Karpas-422 (cell line): ENCODE measurements at regions not wholly inside any gene's neighbourhood (a gene's known extent, or its start where the extent isn't known, plus 50 kb on each side); places are given as distances from the start of the nearest gene placed in this dataset.

Experiments
- DNase-seq: peaks from one replicate; pipeline ENCODE4 v3.0.0-alpha.2; 2015
- H2AFZ ChIP-seq: fragments of 200-600 bp; sonication (generic); 2 replicates; pipeline ENCODE4 v1.6.1; 2014; ENCODE audit warnings: antibody characterized with exemption, low read length, mixed read lengths
- H3K27ac ChIP-seq: fragments of 200-600 bp; sonication (generic); 2 replicates; pipeline ENCODE4 v1.5.1; 2014; ENCODE audit warnings: mild to moderate bottlenecking, low read length, moderate library complexity
- H3K27me3 ChIP-seq: fragments of 200-600 bp; sonication (generic); 2 replicates; pipeline ENCODE4 v1.6.1; 2014; ENCODE audit warnings: low read length, mixed read lengths
- H3K36me3 ChIP-seq: fragments of 200-600 bp; sonication (generic); 2 replicates; pipeline ENCODE4 v1.6.1; 2014; ENCODE audit warnings: low read length, mixed read lengths; ENCODE audit not compliant: insufficient read depth
- H3K4me1 ChIP-seq: fragments of 200-600 bp; sonication (generic); 2 replicates; pipeline ENCODE4 v1.6.1; 2014; ENCODE audit warnings: mild to moderate bottlenecking, low read length, mixed read lengths
- H3K4me2 ChIP-seq: fragments of 200-600 bp; sonication (generic); 2 replicates; pipeline ENCODE4 v1.6.1; 2014; ENCODE audit warnings: low read length, low read depth, mild to moderate bottlenecking; ENCODE audit not compliant: poor library complexity, severe bottlenecking
- H3K4me3 ChIP-seq: fragments of 200-600 bp; sonication (generic); 2 replicates; pipeline ENCODE4 v1.5.1; 2014; ENCODE audit warnings: mild to moderate bottlenecking, antibody characterized with exemption, low read length, mixed read lengths
- H3K79me2 ChIP-seq: fragments of 200-600 bp; sonication (generic); 2 replicates; pipeline ENCODE4 v1.6.1; 2014; ENCODE audit warnings: mild to moderate bottlenecking, low read length, mixed read lengths
- H3K9ac ChIP-seq: fragments of 200-600 bp; sonication (generic); 2 replicates; pipeline ENCODE4 v1.6.0; 2014; ENCODE audit warnings: low read length
- H3K9me2 ChIP-seq: fragments of 200-600 bp; sonication (generic), shearing (Covaris generic); replicated peaks from 2 replicates; pipeline ENCODE4 v1.6.0; 2014; ENCODE audit warnings: mild to moderate bottlenecking, low read length, moderate library complexity; ENCODE audit not compliant: insufficient read depth
- H3K9me3 ChIP-seq: fragments of 300-700, 200-600 bp; sonication (generic); 2 replicates; pipeline ENCODE4 v1.6.1; 2014; ENCODE audit warnings: low read length, mixed read lengths
- H4K20me1 ChIP-seq: fragments of 200-600 bp; sonication (generic); 2 replicates; pipeline ENCODE4 v1.6.1; 2014; ENCODE audit warnings: mild to moderate bottlenecking, antibody characterized with exemption, low read length, low read depth; ENCODE audit not compliant: insufficient read depth

DNA sequence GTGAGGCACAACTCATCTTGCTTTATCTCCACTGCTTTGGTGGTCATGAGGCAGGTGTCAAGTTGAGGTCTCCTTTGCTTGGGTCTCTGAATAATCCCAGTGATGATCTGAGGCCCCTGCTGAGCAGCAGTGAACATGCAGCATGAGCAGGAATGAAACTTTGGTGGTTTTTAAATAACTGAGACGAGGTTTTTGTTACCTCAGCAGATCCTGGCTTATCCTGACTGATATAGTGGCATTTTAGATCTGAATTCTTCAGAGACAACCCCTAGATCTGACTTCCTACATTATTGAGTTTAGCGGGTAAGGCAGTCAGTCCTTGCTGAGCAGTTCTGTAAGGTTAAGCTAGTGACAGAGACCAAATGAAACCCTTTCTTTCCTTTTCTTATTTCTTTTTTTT lies 230.4 kb downstream of the ARRDC4 start:
- H4K20me1 ChIP-seq: no peaks in the 10 kb centered on the region
- H3K27ac ChIP-seq: no peak overlapping the region
- H3K4me1 ChIP-seq: no peaks in the 10 kb centered on the region
- H3K9me3 ChIP-seq: peaks cover 14% of the 10 kb centered on the region
- H3K36me3 ChIP-seq: no peaks in the 10 kb centered on the region
- no peak overlapping the region for H2AFZ ChIP-seq
- no peak overlapping the region for H3K4me3 ChIP-seq
- H3K9me2 ChIP-seq: no peaks in the 10 kb centered on the region
- no peaks in the 10 kb centered on the region for H3K27me3 ChIP-seq
- H3K79me2 ChIP-seq: no peaks in the 10 kb centered on the region
- H3K4me2 ChIP-seq: no peak overlapping the region
- no peak for DNase-seq
- no peak overlapping the region for H3K9ac ChIP-seq

DNA sequence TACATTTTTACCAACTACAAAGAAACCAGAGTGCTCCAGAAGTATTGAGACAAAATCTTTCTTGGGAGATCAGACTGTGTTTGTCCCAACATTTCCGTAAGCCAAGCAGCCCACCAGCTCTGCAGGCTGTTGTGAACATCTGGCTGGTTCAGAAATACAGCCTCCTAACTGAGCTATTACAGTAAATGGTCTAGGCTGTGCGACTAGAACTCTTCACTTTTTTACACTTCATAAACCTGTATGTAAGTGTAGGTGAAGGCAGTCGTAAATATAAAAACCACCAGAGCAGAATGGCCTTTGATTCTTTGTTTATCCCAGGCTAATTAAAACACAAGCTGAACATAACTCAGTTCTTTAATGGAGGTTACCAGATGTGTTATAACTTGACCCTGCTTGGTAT lies 235.3 kb downstream of the ARRDC4 start:
- no peaks in the 10 kb centered on the region for H3K27me3 ChIP-seq
- DNase-seq: no peak
- H4K20me1 ChIP-seq: no peaks in the 10 kb centered on the region
- H3K4me1 ChIP-seq: no peaks in the 10 kb centered on the region
- H2AFZ ChIP-seq: no peak overlapping the region
- no peak overlapping the region for H3K27ac ChIP-seq
- no peak overlapping the region for H3K9ac ChIP-seq
- no peak overlapping the region for H3K4me3 ChIP-seq
- H3K36me3 ChIP-seq: no peaks in the 10 kb centered on the region
- H3K4me2 ChIP-seq: no peak overlapping the region
- H3K79me2 ChIP-seq: no peaks in the 10 kb centered on the region
- peaks cover 3% of the 10 kb centered on the region for H3K9me3 ChIP-seq
- H3K9me2 ChIP-seq: no peaks in the 10 kb centered on the region

DNA sequence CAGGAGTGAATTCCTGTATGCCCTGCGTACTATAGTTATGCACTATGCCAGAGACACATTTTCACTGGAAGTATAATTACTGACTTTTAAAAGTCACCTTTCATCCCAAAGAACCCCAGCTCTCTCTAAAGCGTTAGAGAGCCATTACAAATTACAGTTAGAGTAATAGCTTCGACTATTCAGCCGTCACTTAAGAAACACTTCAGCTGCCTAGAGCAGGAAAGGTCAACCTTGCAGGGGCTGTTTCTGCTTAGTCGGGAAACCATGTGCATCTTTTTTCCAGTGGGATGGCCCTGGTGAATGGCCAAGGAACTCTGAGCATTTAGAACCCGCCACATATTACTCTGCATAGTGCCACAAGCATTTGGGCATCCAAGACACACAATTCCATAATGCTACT lies 235.9 kb downstream of the ARRDC4 start:
- DNase-seq: no peak
- peaks cover 3% of the 10 kb centered on the region for H3K9me3 ChIP-seq
- no peaks in the 10 kb centered on the region for H3K27me3 ChIP-seq
- no peak overlapping the region for H3K9ac ChIP-seq
- H3K79me2 ChIP-seq: no peaks in the 10 kb centered on the region
- H3K36me3 ChIP-seq: no peaks in the 10 kb centered on the region
- no peak overlapping the region for H3K4me2 ChIP-seq
- H4K20me1 ChIP-seq: no peaks in the 10 kb centered on the region
- H3K9me2 ChIP-seq: no peaks in the 10 kb centered on the region
- no peak overlapping the region for H3K4me3 ChIP-seq
- no peak overlapping the region for H3K27ac ChIP-seq
- H3K4me1 ChIP-seq: no peaks in the 10 kb centered on the region
- H2AFZ ChIP-seq: no peak overlapping the region

DNA sequence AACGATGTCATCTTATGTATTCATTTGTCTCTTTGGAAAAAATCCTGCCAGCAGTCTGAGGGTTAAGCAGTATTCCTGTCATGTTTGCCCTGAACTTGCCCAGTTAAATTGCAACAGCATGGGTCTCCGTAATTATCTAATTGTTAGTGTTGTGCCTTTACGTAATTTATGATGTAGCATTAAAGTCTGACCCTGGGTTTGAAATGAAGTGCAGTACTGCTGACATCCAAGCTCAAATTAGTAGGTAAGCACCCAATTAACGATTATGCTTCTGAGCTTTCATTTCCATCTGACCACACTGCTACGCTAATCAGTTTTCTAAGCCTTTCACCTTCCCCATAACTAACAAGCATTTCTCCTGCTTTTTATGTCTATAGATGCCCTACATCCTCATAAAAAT lies 241.8 kb downstream of the ARRDC4 start:
- DNase-seq: no peak
- H3K27me3 ChIP-seq: no peaks in the 10 kb centered on the region
- no peak overlapping the region for H3K27ac ChIP-seq
- no peak overlapping the region for H3K4me3 ChIP-seq
- H3K9ac ChIP-seq: no peak overlapping the region
- no peaks in the 10 kb centered on the region for H3K9me2 ChIP-seq
- H3K79me2 ChIP-seq: no peaks in the 10 kb centered on the region
- H3K4me2 ChIP-seq: no peak overlapping the region
- H2AFZ ChIP-seq: no peak overlapping the region
- H4K20me1 ChIP-seq: no peaks in the 10 kb centered on the region
- peaks cover 4% of the 10 kb centered on the region; the same call in 1 of the 2 replicates for H3K9me3 ChIP-seq
- H3K36me3 ChIP-seq: no peaks in the 10 kb centered on the region
- H3K4me1 ChIP-seq: no peaks in the 10 kb centered on the region

DNA sequence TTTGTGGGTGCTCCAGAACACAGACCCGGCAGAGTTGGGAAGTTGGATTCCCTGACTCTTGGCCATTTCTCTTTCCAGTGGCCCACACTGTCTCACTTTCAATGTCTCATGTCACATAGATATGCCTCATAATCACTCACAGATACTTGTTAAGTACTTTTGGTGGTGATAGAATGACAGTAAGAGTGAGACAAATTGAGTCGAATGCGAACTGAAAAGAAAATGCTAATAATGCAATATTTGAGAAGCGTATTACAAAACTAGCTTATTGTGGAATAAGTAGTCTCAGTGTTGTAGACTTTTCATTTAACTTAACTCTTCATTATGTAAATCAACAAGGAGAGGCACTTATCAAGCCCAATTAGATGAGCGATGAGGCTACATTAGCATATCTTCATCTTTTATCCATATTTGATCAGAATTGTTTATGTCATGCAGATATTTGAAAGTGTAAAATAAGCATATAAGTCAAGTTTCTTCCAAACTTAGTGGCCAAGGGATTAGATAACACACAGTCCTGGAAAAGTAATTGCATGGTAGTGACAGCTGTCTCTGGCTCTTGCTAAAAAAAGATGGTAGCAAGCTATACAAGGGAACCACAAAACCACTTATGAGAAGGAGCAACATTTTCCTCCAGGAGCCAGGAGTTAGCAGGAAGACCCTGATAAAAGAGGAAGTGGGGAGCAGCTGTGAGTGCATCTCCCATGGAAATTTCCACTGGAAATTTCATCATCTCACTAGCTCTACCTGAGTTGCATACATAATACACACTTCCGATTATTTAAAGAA lies 243.6 kb downstream of the ARRDC4 start:
- Histone ChIP-seq H4K20me1 (no peaks in the 10 kb centered on the region), H3K9me2 (no peaks in the 10 kb centered on the region), H3K4me3 (no peak overlapping the region), H3K27me3 (no peaks in the 10 kb centered on the region), H3K9ac (no peak overlapping the region), H3K9me3 (peaks cover 4% of the 10 kb centered on the region; the same call in 1 of the 2 replicates), H3K27ac (no peak overlapping the region), H3K36me3 (no peaks in the 10 kb centered on the region), H3K4me1 (no peaks in the 10 kb centered on the region), H3K4me2 (no peak overlapping the region), H2AFZ (no peak overlapping the region), H3K79me2 (no peaks in the 10 kb centered on the region)
- no peak for DNase-seq

DNA sequence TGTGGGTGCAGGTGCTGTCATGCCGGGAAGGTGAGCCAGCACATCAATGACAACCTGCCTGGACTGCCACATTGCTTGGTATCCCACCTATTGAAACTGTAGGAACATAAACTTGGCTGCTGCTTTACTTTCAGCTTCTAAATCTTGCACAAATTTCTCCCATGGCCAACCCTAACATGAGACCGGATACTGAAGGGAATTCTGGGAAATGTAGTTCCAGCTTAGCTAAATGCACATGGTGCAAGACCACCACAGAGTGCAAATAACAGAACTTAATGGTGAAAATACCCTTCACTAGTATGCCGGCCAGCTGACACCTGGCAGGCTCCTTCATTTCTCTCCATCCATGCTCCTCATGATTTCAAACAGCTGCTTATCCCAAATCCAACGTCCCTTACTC lies 247.4 kb downstream of the ARRDC4 start:
- Histone ChIP-seq H3K27ac (no peak overlapping the region), H3K9ac (no peak overlapping the region), H4K20me1 (no peaks in the 10 kb centered on the region), H3K36me3 (no peaks in the 10 kb centered on the region), H3K79me2 (no peaks in the 10 kb centered on the region), H3K4me1 (no peaks in the 10 kb centered on the region), H3K4me3 (no peak overlapping the region), H2AFZ (no peak overlapping the region), H3K9me3 (peaks cover 4% of the 10 kb centered on the region; the same call in 1 of the 2 replicates), H3K4me2 (no peak overlapping the region), H3K9me2 (no peaks in the 10 kb centered on the region), H3K27me3 (no peaks in the 10 kb centered on the region)
- no peak for DNase-seq

DNA sequence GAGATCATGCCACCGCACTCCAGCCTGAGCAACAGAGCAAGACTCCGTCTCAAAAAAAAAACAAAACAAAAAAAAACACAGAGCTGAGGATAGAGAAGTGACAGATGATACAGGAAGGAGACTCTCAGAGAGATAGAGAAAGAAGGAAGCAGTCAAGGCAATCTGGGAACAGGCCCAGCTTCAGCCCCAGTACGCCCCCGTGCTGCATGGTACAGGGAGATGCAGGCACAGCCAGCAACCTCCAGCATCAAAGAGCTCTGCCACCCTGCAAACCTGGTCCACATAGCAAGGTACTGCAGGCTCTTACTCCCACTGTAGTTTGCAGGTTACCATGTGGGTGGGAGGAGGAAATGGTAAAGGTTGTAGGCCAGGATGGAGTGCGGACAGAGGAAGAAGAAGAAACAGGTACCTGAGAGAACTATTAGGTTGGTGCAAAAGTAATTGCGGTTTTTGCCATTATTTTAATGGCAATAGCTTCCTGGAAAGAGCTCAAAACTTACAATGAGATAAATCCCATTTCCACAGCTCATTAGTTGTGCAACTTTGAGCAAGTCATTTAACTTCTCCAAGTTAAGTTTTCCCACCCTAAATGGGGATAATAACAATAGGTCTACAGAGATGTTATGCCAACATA lies 253.0 kb downstream of the ARRDC4 start:
- Histone ChIP-seq H3K9me2 (no peaks in the 10 kb centered on the region), H3K9ac (no peak overlapping the region), H3K27ac (no peak overlapping the region), H3K79me2 (no peaks in the 10 kb centered on the region), H3K4me2 (no peak overlapping the region), H3K4me1 (no peaks in the 10 kb centered on the region), H3K27me3 (no peaks in the 10 kb centered on the region), H3K4me3 (no peak overlapping the region), H4K20me1 (no peaks in the 10 kb centered on the region), H3K36me3 (no peaks in the 10 kb centered on the region), H3K9me3 (no peaks in the 10 kb centered on the region), H2AFZ (no peak overlapping the region)
- DNase-seq: no peak

DNA sequence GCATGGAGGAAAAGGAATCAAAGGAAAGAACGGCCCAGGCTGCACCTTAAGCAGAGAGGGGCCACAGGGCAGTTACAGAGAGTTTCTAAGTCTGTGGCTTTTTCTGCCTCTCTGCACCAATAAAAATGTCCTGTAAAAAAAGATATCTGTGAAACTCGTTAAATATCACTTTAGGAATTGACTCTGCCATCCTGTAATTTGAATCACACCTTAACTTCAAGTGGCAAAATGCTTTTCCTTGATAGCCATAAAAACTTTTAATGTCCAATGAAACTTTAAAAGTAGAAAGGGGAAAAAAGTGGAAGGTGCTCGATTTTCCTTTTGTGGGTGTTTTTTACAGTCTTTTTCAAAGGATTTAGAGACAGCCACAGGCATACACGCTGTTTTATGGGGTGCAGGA lies 255.7 kb downstream of the ARRDC4 start:
- Histone ChIP-seq H3K4me1 (no peaks in the 10 kb centered on the region), H3K9me2 (no peaks in the 10 kb centered on the region), H3K9ac (no peak overlapping the region), H3K9me3 (peaks cover 1% of the 10 kb centered on the region; the same call in 1 of the 2 replicates), H4K20me1 (no peaks in the 10 kb centered on the region), H3K79me2 (no peaks in the 10 kb centered on the region), H3K4me2 (no peak overlapping the region), H3K27ac (no peak overlapping the region), H2AFZ (no peak overlapping the region), H3K4me3 (no peak overlapping the region), H3K27me3 (no peaks in the 10 kb centered on the region), H3K36me3 (no peaks in the 10 kb centered on the region)
- no peak for DNase-seq
